Omental fat pad (tissue), 3 donors: ENCODE measurements at regions not wholly inside any gene's neighbourhood (a gene's known extent, or its start where the extent isn't known, plus 50 kb on each side); places are given as distances from the start of the nearest gene placed in this dataset.

Experiments used
- ATAC-seq: fragments of 150-250 bp; one replicate; pipeline ENCODE4 v1.9.1; 2016; ENCODE audit warnings: mild to moderate bottlenecking, moderate library complexity; ENCODE audit not compliant: low FRiP score
- DNase-seq: peaks from one replicate; pipeline ENCODE4 v3.0.0-alpha.2; 2019; ENCODE audit warnings: low spot score
- CTCF ChIP-seq, 3 donors: fragments of 450-650 bp; IDR thresholded peaks; one replicate each; pipeline ENCODE4 v1.5.1; 2016 to 2017; ENCODE audit warnings: antibody characterized with exemption in 3 of 3, mild to moderate bottlenecking in 3 of 3, moderate library complexity in 2 of 3

- TF ChIP-seq CTCF (IDR thresholded peaks at IDR 0.05): no peak
- DNase-seq: no peak
- no peak for ATAC-seq
Measured at GRCh38 chr1:238233966-238234365, 343.2 kb upstream of the ZP4 start.

- no peak for TF ChIP-seq CTCF (IDR thresholded peaks at IDR 0.05)
- ATAC-seq (no peak), DNase-seq (no peak)
Measured at GRCh38 chr1:238232084-238232710, 341.5 kb upstream of the ZP4 start.

- no peak for TF ChIP-seq CTCF (IDR thresholded peaks at IDR 0.05)
- ATAC-seq (no peak), DNase-seq (no peak)
Measured at GRCh38 chr1:238226810-238227209, 336.1 kb upstream of the ZP4 start.

- no peak for TF ChIP-seq CTCF (IDR thresholded peaks at IDR 0.05)
- DNase-seq (no peak), ATAC-seq (no peak)
Measured at GRCh38 chr1:238223076-238223640, 332.4 kb upstream of the ZP4 start.

GRCh38 chr1:238221738-238222137 lies 331.0 kb upstream of the ZP4 start:
- DNase-seq: no peak
- no peak for ATAC-seq
- no peak for TF ChIP-seq CTCF (IDR thresholded peaks at IDR 0.05)

- no peak for TF ChIP-seq CTCF (IDR thresholded peaks at IDR 0.05)
- no peak for DNase-seq
- ATAC-seq: no peak
Measured at GRCh38 chr1:238214449-238214848, 323.7 kb upstream of the ZP4 start.

- TF ChIP-seq CTCF (IDR thresholded peaks at IDR 0.05): no peak
- ATAC-seq (no peak), DNase-seq (no peak)
Measured at GRCh38 chr1:238205045-238205662, 314.4 kb upstream of the ZP4 start.
